C4-2B (cell line): ENCODE measurements at regions not wholly inside any gene's neighbourhood (a gene's known extent, or its start where the extent isn't known, plus 50 kb on each side); places are given as distances from the start of the nearest gene placed in this dataset.

Experiments
- ZFX ChIP-seq: fragments of 450-650 bp; IDR thresholded peaks from 2 replicates; pipeline ENCODE4 v1.6.1; 2017
- TF ChIP-seq, protein P1 (sequence below): fragments of 450-650 bp; conservative IDR thresholded peaks from 2 replicates; pipeline ENCODE4 v1.5.1; 2017; ENCODE audit warnings: mild to moderate bottlenecking

DNA sequence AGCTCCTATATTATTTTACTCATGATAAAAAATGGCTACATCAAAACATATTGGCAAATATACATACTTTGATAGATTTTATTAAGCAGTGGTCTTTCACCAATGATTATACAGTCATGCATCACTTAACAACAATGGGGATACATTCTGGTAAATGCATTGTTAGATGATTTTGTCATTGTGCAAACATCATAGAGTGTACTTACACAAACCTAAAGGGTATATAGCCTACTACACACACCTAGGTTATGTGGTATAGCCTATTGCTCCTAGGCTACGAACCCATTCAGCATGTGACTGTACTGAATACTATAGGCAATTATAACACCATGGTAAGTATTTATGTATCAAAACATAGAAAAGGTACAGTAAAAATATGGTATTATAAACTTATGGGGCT is 98.9 kb upstream of the IL6 start:
- TF ChIP-seq, protein P1, sequence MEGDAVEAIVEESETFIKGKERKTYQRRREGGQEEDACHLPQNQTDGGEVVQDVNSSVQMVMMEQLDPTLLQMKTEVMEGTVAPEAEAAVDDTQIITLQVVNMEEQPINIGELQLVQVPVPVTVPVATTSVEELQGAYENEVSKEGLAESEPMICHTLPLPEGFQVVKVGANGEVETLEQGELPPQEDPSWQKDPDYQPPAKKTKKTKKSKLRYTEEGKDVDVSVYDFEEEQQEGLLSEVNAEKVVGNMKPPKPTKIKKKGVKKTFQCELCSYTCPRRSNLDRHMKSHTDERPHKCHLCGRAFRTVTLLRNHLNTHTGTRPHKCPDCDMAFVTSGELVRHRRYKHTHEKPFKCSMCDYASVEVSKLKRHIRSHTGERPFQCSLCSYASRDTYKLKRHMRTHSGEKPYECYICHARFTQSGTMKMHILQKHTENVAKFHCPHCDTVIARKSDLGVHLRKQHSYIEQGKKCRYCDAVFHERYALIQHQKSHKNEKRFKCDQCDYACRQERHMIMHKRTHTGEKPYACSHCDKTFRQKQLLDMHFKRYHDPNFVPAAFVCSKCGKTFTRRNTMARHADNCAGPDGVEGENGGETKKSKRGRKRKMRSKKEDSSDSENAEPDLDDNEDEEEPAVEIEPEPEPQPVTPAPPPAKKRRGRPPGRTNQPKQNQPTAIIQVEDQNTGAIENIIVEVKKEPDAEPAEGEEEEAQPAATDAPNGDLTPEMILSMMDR: no peak
- TF ChIP-seq ZFX: no peak
